OCI-LY7 (cell line): ENCODE measurements at regions not wholly inside any gene's neighbourhood (a gene's known extent, or its start where the extent isn't known, plus 50 kb on each side); places are given as distances from the start of the nearest gene placed in this dataset.

Experiments
- BruUV-seq: library from RNA; stranded (reverse); fragments of 400-500 nt; replicated peaks from 2 replicates; lab custom pipeline; 2021; lab: Mats Ljungman, UMichigan
- CTCF ChIA-PET: fragments of 300-600 bp; sonication (Branson Sonifier 250); formaldehyde crosslinking; loops from one replicate; lab custom pipeline; 2022; ENCODE audit warnings: antibody characterized with exemption; ENCODE audit not compliant: unreplicated experiment; lab: Charles Lee
- POLR2A ChIA-PET: fragments of 300-600 bp; sonication (Branson Sonifier 250); formaldehyde crosslinking; loops from one replicate; lab custom pipeline; 2022; ENCODE audit warnings: antibody characterized with exemption; lab: Charles Lee
- DNase-seq: peaks from one replicate; pipeline ENCODE4 v3.0.0-alpha.2; 2015; ENCODE audit warnings: low spot score
- H2AFZ ChIP-seq: fragments of 200-600 bp; sonication (generic), shearing (Covaris generic); 2 replicates; pipeline ENCODE4 v1.6.1; 2014; ENCODE audit warnings: mild to moderate bottlenecking, antibody characterized with exemption, low read length, moderate library complexity
- H3K27ac ChIP-seq: fragments of 200-600 bp; sonication (generic); 2 replicates; pipeline ENCODE4 v1.5.1; 2014; ENCODE audit warnings: mixed run types, low read depth, mild to moderate bottlenecking, moderate library complexity, low read length, inconsistent platforms; ENCODE audit not compliant: poor library complexity, severe bottlenecking
- H3K36me3 ChIP-seq: fragments of 200-600 bp; sonication (generic); 2 replicates; pipeline ENCODE4 v1.6.1; 2014; ENCODE audit warnings: mild to moderate bottlenecking, antibody characterized with exemption, low read length, moderate library complexity, mixed read lengths; ENCODE audit not compliant: insufficient read depth
- H3K4me1 ChIP-seq: fragments of 200-600 bp; sonication (generic); 2 replicates; pipeline ENCODE4 v1.5.1; 2014; ENCODE audit warnings: mild to moderate bottlenecking, low read length; ENCODE audit not compliant: insufficient read depth, poor library complexity, severe bottlenecking
- H3K4me2 ChIP-seq: fragments of 200-600 bp; sonication (generic); 2 replicates; pipeline ENCODE4 v1.6.1; 2014; ENCODE audit warnings: mild to moderate bottlenecking, low read length
- H3K4me3 ChIP-seq: fragments of 200-600 bp; sonication (generic); 2 replicates; pipeline ENCODE4 v1.5.1; 2014; ENCODE audit warnings: mild to moderate bottlenecking, low read depth, low read length; ENCODE audit not compliant: poor library complexity, severe bottlenecking
- H3K79me2 ChIP-seq: fragments of 200-600 bp; sonication (generic); 2 replicates; pipeline ENCODE4 v1.6.1; 2016; ENCODE audit warnings: low read depth, mild to moderate bottlenecking, low read length, moderate library complexity, mixed read lengths; ENCODE audit not compliant: insufficient read depth
- H3K9me2 ChIP-seq: fragments of 200-600 bp; sonication (generic); 2 replicates; pipeline ENCODE4 v1.6.1; 2016; ENCODE audit warnings: mild to moderate bottlenecking, low read length, mixed read lengths; ENCODE audit not compliant: insufficient read depth
- H3K9me3 ChIP-seq: fragments of 200-600 bp; sonication (generic); 2 replicates; pipeline ENCODE4 v1.6.1; 2014; ENCODE audit warnings: mild to moderate bottlenecking, mixed run types, low read length, mixed read lengths
- H4K20me1 ChIP-seq: fragments of 200-600 bp; sonication (generic); 2 replicates; pipeline ENCODE4 v1.6.1; 2014; ENCODE audit warnings: mild to moderate bottlenecking, antibody characterized with exemption, low read length, moderate library complexity, mixed read lengths; ENCODE audit not compliant: insufficient read depth
- CTCF ChIP-seq: fragments of 200-600 bp; sonication (generic); conservative IDR thresholded peaks from 2 replicates; pipeline ENCODE4 v1.5.1; 2014; ENCODE audit warnings: mild to moderate bottlenecking, antibody characterized with exemption, low read length, moderate library complexity, mixed read lengths
- EZH2phosphoT487 ChIP-seq: fragments of 200-600 bp; sonication (generic); IDR thresholded peaks from 2 replicates; pipeline ENCODE4 v1.6.1; 2018; ENCODE audit warnings: low read depth, borderline replicate concordance, mild to moderate bottlenecking, mixed run types, antibody characterized with exemption, low read length, moderate library complexity, mixed read lengths
- intact Hi-C: fragments of 100-400 bp; cut with micrococcal nuclease; formaldehyde crosslinking; loops from one replicate; pipeline ENCODE4 v1.10.0; 2022; ENCODE audit not compliant: unreplicated experiment

- Histone ChIP-seq H3K79me2 (no peaks in the 10 kb centered on the region), H4K20me1 (no peaks in the 10 kb centered on the region), H3K4me3 (no peak overlapping the region), H3K27ac (no peak overlapping the region), H3K4me2 (no peak overlapping the region), H3K36me3 (no peaks in the 10 kb centered on the region), H3K9me3 (no peaks in the 10 kb centered on the region), H3K9me2 (no peaks in the 10 kb centered on the region; the same call in 1 of the 2 replicates), H2AFZ (no peak overlapping the region), H3K4me1 (no peaks in the 10 kb centered on the region)
- ChIA-PET CTCF (no interaction called here), POLR2A (interaction anchor here (0.6 kb wide), 1 partner anchor 1051 kb away, joined by 3 read pairs; no protein-coding TSS in a partner anchor)
- intact Hi-C loops: no loop called here
- no peak for DNase-seq
- TF ChIP-seq EZH2phosphoT487 (no peak), CTCF (no peak)
- no TSS peak for BruUV-seq
Measured at GRCh38 chr2:18094277-18094676, 215.8 kb downstream of the KCNS3 start.

- no peak overlapping the region for H3K4me3 ChIP-seq
- TF ChIP-seq EZH2phosphoT487 (no peak), CTCF (no peak)
- POLR2A ChIA-PET: interaction anchor here (0.8 kb wide), 1 partner anchor 16 kb away, joined by 4 read pairs; no protein-coding TSS in a partner anchor
- CTCF ChIA-PET: no interaction called here
- DNase-seq: no peak
- H2AFZ ChIP-seq: no peak overlapping the region
- no peaks in the 10 kb centered on the region for H3K9me3 ChIP-seq
- no peaks in the 10 kb centered on the region for H3K36me3 ChIP-seq
- no peaks in the 10 kb centered on the region for H3K79me2 ChIP-seq
- no peaks in the 10 kb centered on the region for H3K9me2 ChIP-seq
- H3K4me1 ChIP-seq: no peaks in the 10 kb centered on the region
- intact Hi-C loops: no loop called here
- no TSS peak for BruUV-seq
- H3K4me2 ChIP-seq: no peak overlapping the region
- no peak overlapping the region for H3K27ac ChIP-seq
- H4K20me1 ChIP-seq: no peaks in the 10 kb centered on the region
Measured at GRCh38 chr2:18093196-18093595, 214.7 kb downstream of the KCNS3 start.

GRCh38 chr2:18092760-18093159, 214.3 kb downstream of the KCNS3 start:
- intact Hi-C loops: no loop called here
- no peak for DNase-seq
- no peak overlapping the region for H2AFZ ChIP-seq
- no peaks in the 10 kb centered on the region for H3K9me3 ChIP-seq
- ChIA-PET POLR2A (interaction anchor here (0.8 kb wide), 1 partner anchor 16 kb away, joined by 4 read pairs; no protein-coding TSS in a partner anchor), CTCF (no interaction called here)
- TF ChIP-seq CTCF (no peak), EZH2phosphoT487 (no peak)
- H3K9me2 ChIP-seq: no peaks in the 10 kb centered on the region
- BruUV-seq: no TSS peak
- H3K79me2 ChIP-seq: no peaks in the 10 kb centered on the region
- no peak overlapping the region for H3K27ac ChIP-seq
- H3K4me3 ChIP-seq: no peak overlapping the region
- no peaks in the 10 kb centered on the region for H3K4me1 ChIP-seq
- H3K4me2 ChIP-seq: no peak overlapping the region
- no peaks in the 10 kb centered on the region for H3K36me3 ChIP-seq
- H4K20me1 ChIP-seq: no peaks in the 10 kb centered on the region
